GM12891 (cell line): ENCODE measurements at regions not wholly inside any gene's neighbourhood (a gene's known extent, or its start where the extent isn't known, plus 50 kb on each side); places are given as distances from the start of the nearest gene placed in this dataset.

Source experiments
- DNase-seq: peaks from one replicate; pipeline ENCODE4 v3.0.0; 2011; ENCODE audit warnings: low spot score; ENCODE audit not compliant: insufficient read length
- FAIRE-seq: peaks from 2 replicates; lab custom pipeline; 2011; peaks lifted over from hg19 to GRCh38; lab: Jason Lieb, UNC
- PAX5 ChIP-seq: IDR thresholded peaks from 2 replicates; pipeline ENCODE4 v1.6.1; 2011; ENCODE audit warnings: low read length, moderate library complexity, mild to moderate bottlenecking; ENCODE audit not compliant: insufficient read depth, severe bottlenecking
- POLR2A ChIP-seq: IDR thresholded peaks from 2 replicates; pipeline ENCODE4 v1.6.1; 2011; ENCODE audit warnings: low read depth, low read length, control low read depth
- POLR2AphosphoS5 ChIP-seq: IDR thresholded peaks from 2 replicates; pipeline ENCODE4 v1.6.1; 2011; ENCODE audit warnings: low read depth, low read length, control low read depth
- POU2F2 ChIP-seq: IDR thresholded peaks from 2 replicates; pipeline ENCODE4 v1.6.1; 2011; ENCODE audit warnings: low read depth, mild to moderate bottlenecking, control low read depth, low read length, moderate library complexity
- SPI1 ChIP-seq: IDR thresholded peaks from 2 replicates; pipeline ENCODE4 v1.6.1; 2011; ENCODE audit warnings: low read depth, low read length, control low read depth
- TAF1 ChIP-seq: IDR thresholded peaks from 2 replicates; pipeline ENCODE4 v1.6.1; 2011; ENCODE audit warnings: low read depth, low read length, control low read depth

- TF ChIP-seq TAF1 (no peak), POLR2A (no peak), SPI1 (no peak), POLR2AphosphoS5 (no peak), POU2F2 (no peak), PAX5 (no peak)
- FAIRE-seq (no peak), DNase-seq (no peak)
Measured at GRCh38 chr10:42984761-42985325, 92.0 kb upstream of the RET start.

GRCh38 chr10:42985436-42986316, 91.2 kb upstream of the RET start:
- no peak for TF ChIP-seq TAF1
- no peak for TF ChIP-seq SPI1
- TF ChIP-seq POLR2A = no peak
- TF ChIP-seq POLR2AphosphoS5 = no peak
- TF ChIP-seq PAX5 = no peak
- TF ChIP-seq POU2F2 = no peak
- FAIRE-seq (no peak), DNase-seq (no peak)

- FAIRE-seq = no peak
- no peak for TF ChIP-seq POLR2AphosphoS5
- no peak for TF ChIP-seq POLR2A
- no peak for TF ChIP-seq SPI1
- no peak for TF ChIP-seq PAX5
- TF ChIP-seq POU2F2 = no peak
- no peak for TF ChIP-seq TAF1
Measured at GRCh38 chr10:42986633-42987032, 90.2 kb upstream of the RET start.

GRCh38 chr10:42987121-42987541, 89.7 kb upstream of the RET start:
- peak; percentile 11 for DNase-seq
- FAIRE-seq = no peak
- TF ChIP-seq POLR2A = no peak
- no peak for TF ChIP-seq POLR2AphosphoS5
- no peak for TF ChIP-seq TAF1
- TF ChIP-seq SPI1 = no peak
- TF ChIP-seq PAX5 = no peak
- no peak for TF ChIP-seq POU2F2

More at GRCh38 chr10:42986633-42987032, 90.2 kb upstream of the RET start:
- DNase-seq = no peak

GRCh38 chr10:42987575-42987974, 89.3 kb upstream of the RET start:
- TF ChIP-seq POLR2A (no peak), POLR2AphosphoS5 (no peak)
- DNase-seq (peak; percentile 11), FAIRE-seq (no peak)

- FAIRE-seq = no peak
Measured at GRCh38 chr10:42988069-42988468, 88.8 kb upstream of the RET start.

GRCh38 chr10:42988517-42989395, 88.1 kb upstream of the RET start:
- DNase-seq (peak; percentile 15), FAIRE-seq (no peak)
- TF ChIP-seq PAX5 = no peak
- TF ChIP-seq POLR2A = no peak
- no peak for TF ChIP-seq POU2F2
- TF ChIP-seq TAF1 = no peak
- TF ChIP-seq SPI1 = no peak
- no peak for TF ChIP-seq POLR2AphosphoS5

More at GRCh38 chr10:42988069-42988468, 88.8 kb upstream of the RET start:
- TF ChIP-seq SPI1 (no peak), POLR2AphosphoS5 (no peak), POLR2A (no peak)
- DNase-seq = peak; percentile 6

GRCh38 chr10:42989481-42989921, 87.4 kb upstream of the RET start:
- TF ChIP-seq TAF1 = no peak
- TF ChIP-seq POU2F2 = no peak
- TF ChIP-seq POLR2A = no peak
- no peak for TF ChIP-seq POLR2AphosphoS5
- TF ChIP-seq SPI1 = no peak
- TF ChIP-seq PAX5 = no peak
- DNase-seq (peak; percentile 6), FAIRE-seq (no peak)

GRCh38 chr10:42990016-42990720, 86.7 kb upstream of the RET start:
- FAIRE-seq = no peak
- DNase-seq = peak; percentile 6

More at GRCh38 chr10:42990016-42990720, 86.7 kb upstream of the RET start:
- no peak for TF ChIP-seq POU2F2
- no peak for TF ChIP-seq TAF1
- no peak for TF ChIP-seq PAX5
- TF ChIP-seq POLR2AphosphoS5 = no peak
- TF ChIP-seq SPI1 = no peak
- no peak for TF ChIP-seq POLR2A
